GM18502 (cell line): ENCODE measurements at regions not wholly inside any gene's neighbourhood (a gene's known extent, or its start where the extent isn't known, plus 50 kb on each side); places are given as distances from the start of the nearest gene placed in this dataset.
"Not testable (repeated sequence)": the region's sequence is repeated elsewhere in the genome, so short reads cannot be mapped to it uniquely, and the experiment has no call there.

Experiments
- ATAC-seq: cut with Tn5 transposase; IDR thresholded peaks from one replicate; pipeline ENCODE4 v1.9.1; 2021; ENCODE audit warnings: mild to moderate bottlenecking; ENCODE audit not compliant: unreplicated experiment, poor library complexity

DNA sequence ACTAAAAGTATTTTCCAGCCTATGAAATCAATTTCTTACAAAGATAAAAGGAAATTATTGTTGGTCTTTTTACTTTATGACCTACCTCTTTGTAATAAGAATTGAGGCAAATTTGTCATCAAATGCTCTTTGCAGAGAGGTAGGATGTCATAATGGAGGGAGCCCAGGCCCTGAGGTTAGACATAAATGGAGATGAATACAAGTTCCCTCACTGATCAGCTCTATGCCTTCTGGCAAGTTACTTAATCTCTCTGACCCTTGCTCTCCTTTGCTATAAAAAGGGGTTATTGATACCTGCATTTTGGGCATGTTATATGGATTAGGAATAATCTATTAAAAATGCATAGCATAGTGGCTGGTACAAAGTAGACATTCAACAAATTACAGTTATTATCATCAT is 146.9 kb upstream of the KRR1 start:
- no peak for ATAC-seq

DNA sequence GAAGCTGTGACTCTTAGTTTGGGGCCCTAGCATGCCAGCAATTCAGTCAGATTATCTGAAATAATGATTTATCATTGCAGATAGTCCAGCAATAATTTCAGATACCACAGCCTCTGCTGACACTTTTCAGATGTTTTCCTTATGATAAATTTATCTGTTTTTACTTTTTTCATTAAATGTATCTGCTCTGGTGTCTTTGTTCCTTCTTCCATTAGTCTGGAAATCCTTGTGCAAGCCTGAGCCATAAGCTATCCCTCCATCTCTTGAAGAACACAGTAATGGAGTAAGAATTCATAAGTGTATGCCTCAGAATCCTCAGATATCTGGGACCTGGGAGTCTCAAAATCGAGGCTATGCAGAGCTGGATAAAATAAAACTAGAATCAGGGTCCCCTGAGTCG is 146.4 kb upstream of the KRR1 start:
- ATAC-seq: no peak

DNA sequence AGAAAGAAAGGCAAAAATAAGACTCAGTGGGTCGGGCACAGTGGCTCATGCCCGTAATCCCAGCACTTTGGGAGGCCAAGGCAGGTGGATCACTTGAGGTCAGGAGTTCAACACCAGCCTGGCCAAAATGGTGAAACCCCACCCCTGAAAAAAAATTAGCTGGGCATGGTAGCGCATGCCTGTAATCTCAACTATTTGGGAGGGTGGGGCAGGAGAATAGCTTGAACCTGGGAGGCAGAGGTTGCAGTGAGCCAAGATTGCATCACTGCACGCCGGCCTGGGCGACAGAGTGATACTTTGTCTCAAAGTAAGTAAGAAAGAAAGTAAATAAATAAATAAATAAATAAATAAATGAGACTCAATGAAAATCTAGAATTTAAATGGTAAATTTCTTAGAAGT is 145.9 kb upstream of the KRR1 start:
- not testable (repeated sequence) for ATAC-seq

DNA sequence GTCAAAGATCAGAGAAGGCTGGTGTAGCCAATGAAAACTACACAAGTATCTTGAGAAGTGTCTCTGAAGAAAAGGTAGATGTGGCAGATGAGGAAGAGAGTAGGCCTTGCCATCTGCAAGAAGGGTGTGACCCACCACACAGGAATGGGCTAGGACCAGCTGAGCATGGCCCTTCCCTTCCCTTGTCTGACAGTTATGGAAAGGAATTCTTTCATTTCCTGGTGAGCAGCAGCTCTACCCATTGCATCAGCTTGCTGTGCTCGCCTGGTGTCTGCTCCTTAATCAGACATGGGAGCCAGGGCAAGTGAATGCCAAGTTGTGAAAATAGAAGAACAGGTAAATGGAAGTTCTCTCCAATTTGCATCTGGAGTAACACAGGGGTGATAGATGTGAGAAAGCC is 145.2 kb upstream of the KRR1 start:
- ATAC-seq: no peak

DNA sequence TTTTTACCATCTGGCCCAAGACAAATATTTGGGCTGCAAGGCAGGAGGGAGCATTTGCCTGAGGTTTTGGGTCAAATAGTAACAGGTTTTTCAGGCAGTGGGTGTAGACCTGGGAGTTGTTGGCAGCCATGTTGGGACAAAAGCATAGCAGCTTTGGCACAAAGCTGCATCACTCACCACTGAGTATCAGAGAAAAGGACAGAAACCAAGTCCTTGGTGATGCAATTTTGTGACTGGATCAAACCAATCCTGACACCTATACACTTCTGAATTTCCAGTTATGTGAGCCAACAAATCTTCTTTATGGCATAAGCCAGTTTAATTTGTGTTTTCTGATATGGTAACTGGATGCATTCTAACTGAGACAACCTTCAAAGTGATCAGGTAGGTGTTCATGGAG is 144.8 kb upstream of the KRR1 start:
- no peak for ATAC-seq

DNA sequence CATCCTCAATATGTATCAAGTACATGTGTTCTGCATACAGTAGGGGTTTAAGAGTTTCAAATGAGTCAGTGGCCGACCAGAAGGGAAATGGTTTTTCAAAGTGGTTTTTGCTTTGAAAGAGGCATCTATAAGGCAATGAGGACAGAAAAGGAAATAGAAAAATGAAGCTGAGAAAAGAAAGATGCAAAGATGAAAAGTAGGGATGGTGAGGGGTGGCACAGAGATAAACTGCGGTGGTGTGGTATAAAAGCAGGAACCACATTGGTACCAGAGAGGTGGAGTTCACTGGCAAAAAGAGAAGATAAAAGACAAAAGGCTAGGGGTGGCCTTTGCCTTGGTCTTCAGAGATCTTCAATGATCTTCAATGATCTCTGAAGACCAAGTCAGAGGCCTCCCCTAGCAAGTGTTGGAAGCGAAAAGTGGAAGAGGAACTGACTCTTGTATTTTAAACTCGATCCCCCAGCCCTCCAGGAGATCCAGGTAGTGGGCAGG is 144.0 kb upstream of the KRR1 start:
- ATAC-seq: peak; percentile 83

DNA sequence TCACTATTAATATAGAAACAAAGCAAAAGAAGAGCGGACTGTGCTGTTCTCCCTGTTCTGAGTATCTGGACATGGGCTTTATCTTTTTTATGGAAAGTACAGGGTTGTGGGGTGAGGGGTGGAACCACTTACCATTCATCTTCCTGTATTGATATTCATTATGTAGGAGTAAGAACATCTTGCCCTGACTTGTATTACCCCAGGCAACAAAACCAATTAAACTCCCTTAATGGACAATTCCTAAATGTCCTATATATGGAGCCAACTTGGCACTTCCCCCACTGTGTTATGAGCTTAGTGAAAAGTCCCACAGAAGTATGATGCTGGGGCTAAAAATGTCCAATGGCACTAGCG is 139.9 kb upstream of the KRR1 start:
- ATAC-seq: no peak

DNA sequence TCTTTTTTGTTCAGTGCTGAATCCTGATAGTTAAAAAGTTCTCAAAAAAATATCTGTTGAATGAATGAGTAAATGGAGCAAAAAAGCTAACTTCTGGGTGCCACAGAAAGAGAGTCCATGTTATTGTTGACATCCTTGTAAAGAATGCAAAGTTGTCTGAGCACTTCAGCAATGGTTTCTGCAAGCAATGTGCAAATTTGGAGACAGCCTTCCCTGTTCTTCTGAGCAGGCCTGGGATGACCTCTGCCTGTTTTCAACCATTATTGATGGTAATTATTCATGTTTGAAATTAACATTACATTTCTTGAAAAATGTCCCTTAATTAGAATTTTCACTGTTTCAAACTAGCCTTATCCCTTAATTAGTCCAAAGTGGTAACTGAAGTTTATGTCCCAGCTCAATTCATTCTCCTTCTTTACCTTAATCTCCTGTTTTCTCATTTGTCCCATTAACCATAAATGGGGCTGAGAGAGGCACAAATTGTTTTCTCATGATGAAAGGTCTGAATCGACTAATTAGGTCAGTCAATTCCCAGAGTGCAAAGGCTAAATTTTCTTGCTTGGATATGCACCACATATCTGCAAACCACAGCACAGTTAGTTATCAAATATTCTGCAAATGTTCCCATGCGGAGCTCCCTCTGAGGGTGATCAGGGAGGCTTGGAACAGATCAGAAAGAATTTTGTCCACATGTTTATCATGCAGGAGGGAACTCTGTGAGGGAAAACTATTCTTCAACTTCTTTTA is 139.4 kb upstream of the KRR1 start:
- ATAC-seq: no peak

DNA sequence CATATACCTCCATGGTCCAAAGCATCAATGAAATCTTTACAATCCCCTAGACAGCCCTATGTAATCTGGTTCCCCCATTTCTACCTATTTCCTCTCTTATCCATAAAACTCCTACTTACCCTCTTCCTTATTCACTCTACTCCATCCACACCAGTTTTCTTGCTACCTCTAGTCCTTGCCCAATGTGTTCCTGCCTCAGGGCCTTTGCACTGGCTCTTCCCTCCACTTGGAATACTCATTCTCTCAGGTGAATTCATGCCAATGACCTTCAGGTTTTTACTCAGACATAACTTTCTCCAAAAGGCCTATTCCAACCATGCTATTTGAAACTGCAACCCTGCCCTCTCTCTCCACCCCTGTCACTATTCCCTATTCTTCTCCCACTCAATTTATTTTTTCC is 138.7 kb upstream of the KRR1 start:
- no peak for ATAC-seq

DNA sequence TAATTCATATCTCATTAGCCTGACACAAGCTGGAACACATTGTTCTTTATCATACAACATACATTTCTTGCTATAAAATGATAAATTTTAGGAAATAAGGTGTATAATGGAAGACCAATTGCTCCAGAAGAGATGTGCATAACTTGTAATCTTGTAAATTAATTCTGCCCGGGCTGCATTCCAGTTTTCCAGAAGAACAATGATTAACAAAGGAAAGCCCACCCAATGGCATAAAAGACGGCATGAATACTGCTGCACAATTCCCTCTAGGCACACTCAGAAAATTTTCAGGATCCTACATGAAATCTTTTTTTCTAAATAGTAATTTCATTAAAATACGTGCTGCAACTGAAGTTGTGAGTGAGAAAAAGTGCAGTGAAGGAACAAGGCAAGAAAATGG is 137.4 kb upstream of the KRR1 start:
- no peak for ATAC-seq

DNA sequence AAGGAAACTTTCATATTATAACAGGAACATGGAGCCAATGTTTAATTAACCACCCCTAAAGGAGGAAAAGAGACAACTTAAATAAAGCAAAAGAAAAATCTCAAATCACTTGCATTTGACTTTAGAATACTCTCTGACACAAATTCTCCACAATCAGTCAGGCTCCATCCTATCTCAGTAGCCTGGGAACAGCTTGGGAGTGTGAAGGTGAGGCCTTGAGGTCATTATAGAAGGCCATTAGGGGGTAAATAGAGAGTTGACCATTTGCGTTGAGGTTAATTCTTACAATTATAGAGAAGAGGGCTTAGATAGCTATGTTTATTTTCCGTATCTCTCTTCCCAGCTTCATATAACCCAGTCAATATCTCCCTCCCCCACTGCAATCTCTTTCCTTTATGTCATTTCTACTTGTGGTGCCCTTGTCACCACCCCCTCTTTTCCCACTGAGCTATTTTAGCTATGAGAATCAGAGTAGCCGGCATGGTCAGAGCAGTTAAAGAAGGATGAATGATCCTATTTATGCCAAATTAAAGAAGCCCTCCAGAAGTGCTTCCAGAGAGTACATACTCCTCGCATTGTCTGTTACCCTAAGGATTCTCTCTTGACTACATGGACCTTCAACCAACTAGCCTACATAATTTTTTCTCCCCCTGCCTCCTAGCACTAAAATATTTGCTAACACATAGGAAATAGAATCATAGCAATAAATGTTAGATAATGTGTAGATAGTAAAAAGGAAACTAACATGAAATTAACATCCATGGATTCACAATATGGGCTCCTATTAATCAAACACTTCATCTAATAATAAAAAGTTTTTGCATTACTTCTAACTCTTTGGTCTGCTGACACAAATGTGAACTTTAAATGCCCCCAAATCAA is 135.2 kb upstream of the KRR1 start:
- ATAC-seq: no peak

DNA sequence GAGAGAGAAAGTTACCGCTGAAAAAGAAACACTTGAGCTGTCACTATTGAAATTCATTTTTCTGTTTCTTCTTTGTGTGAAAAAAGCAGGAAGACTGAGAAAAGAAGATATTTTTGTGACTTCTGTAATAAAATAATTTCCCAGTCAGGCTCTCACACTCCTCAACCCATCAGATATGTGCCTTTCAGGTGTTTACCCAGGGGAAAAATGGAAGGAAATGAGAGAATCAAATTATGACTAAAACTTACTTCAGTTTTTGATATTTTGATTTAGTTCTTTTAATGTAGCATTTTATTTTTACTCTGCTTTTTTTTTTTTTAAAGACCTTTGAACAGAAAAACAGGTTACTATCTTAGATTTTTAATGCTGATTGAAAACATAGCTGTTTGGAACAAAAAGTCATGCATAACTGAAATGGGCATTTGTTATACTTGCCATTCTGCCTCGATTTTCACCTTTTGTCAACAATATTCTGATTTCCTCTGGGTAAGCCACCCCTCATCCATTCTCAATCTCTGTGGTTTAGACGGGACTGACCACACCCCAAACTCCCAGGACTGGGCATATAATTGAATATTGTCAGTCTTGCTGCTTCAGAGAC is 133.2 kb upstream of the KRR1 start:
- no peak for ATAC-seq

DNA sequence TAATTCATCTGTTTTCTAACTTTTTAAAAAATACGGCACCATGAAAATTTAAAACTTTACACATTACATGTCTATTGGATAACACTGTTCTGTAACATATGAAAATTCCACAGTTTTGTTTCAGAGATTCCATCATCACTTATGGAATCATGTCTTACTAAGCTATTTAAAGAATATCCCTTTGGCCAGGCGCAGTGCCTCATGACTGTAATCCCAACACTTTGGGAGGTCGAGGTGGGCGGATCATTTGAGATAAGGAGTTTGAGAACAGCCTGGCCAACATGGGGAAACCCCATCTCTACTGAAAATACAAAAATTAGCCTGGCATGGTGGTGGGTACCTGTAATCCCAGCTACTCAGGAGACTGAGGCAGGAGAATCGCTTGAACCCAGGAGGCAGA is 131.7 kb upstream of the KRR1 start:
- not testable (repeated sequence) for ATAC-seq

DNA sequence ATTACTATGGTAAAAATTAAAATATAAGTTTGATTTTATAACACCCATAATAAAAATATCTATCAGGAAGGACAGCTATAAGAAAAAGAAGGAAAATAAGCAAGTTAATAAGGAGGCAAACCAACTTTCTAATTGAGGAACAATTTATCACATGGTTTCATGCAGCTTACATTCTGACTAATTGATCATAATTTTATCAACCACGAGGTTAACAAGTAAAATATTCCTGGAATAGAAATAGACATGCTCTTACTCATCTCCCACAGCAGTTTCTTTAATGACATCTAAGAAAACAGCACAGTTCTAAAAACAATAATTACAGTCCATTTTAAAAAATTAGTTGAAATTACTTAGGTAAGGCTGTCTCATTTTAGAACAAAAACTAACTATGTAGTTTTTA is 130.8 kb upstream of the KRR1 start:
- ATAC-seq: no peak

DNA sequence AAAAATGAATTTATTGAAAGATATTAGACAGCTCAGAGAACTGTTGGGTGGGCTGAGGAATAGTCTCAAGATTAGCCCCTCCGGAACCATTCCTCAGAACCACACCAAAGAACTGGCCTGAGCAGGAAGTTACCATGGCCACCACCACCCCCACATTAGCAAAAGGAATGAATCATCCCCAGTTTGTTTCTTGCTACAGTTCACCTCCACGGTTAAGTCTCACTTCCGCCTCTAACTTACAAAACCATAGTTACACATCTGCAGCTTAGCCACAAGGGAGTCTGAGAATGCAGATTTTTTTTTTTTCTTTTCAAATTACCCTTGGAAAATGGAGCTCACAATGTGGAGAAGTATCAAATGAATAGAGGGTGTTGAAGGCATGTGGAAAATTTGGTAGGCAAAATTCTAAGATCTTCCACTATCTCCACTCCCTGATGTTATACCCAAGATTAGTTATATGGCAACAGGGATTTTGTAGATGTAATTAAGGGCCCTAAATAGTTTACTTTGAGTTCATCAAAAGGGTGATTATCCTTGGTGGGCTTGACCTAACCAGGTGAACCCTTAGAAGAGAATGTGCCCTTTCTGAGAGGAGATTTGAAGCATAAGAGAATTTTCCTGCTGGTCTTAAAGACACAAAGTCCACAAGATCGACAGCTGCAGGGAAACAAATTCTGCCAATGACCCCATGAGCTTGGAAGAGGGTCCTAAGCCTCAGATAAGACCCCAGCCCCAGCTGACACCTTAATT is 129.8 kb upstream of the KRR1 start:
- peak; percentile 99 for ATAC-seq

DNA sequence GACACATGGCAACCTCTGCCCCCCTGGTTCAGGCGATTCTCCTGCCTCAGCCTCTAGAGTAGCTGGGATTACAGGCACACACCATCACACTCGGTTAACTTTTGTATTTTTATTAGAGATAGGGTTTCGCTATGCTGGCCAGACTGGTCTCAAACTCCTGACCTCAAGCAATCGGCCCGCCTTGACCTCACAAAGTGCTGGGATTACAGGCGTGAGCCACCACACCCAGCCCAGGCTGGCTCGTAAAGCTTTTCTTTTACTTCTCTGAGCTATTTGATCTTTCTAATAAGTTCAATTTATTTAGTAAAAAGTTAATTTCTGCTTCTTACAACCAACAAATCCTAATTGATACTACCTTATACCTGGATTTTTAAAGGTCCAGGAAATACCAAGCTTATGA is 127.4 kb upstream of the KRR1 start:
- ATAC-seq: no peak

DNA sequence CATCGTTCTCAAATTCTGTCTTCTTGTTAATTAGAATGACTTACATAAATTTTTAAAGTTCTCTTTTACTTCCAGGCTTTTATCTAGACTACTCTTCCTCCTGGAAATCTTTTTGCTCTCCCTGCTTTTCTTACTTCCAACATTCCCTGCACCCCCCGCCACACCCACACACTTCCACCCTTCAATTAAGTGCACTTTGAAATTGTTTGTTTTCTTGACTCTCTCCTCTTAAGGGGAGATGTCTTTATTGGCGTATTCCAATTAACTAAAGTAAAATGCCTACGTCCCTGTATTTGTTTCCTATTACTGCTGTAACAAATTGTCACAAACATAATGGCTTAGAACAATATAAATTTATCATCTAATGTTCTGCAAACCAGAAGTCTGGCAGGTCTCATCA is 125.2 kb upstream of the KRR1 start:
- ATAC-seq: no peak

DNA sequence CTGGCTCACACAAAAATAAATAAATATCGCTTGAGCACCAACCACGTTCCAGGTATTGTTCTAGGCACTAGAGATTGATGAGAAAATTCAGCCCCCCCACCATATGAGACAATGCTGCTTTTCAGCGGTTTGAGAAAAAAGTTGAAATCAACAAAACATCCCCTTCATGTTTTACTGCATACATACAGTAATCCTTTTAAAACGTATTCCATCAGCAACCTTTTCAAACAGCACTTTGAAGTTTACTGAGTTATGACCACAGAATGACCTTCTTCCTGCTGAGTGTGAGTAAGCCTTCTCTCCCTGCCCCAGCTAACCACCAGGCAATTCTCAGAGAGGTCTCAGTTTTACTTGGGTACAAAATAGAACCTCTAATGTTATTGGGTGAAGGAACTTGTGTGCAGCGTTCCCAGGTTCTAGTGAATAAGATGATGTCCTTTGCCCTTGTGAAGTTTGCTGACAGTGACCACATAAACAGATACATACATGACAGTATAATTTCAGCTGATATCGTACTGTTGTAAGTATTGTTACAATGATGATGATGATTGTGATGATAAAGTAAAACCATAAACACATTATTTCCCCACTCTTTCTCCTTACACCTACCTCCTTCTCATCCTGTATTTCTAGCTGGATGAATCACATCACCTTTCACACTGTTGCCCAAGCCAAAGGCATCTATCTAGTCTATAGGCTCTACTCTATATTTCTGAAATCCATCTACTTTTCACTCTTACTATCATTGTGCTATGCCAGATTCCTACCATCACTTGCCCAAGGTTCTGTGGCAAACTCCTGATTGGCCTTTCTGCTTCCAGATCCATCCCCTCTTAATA is 124.4 kb upstream of the KRR1 start:
- no peak for ATAC-seq

DNA sequence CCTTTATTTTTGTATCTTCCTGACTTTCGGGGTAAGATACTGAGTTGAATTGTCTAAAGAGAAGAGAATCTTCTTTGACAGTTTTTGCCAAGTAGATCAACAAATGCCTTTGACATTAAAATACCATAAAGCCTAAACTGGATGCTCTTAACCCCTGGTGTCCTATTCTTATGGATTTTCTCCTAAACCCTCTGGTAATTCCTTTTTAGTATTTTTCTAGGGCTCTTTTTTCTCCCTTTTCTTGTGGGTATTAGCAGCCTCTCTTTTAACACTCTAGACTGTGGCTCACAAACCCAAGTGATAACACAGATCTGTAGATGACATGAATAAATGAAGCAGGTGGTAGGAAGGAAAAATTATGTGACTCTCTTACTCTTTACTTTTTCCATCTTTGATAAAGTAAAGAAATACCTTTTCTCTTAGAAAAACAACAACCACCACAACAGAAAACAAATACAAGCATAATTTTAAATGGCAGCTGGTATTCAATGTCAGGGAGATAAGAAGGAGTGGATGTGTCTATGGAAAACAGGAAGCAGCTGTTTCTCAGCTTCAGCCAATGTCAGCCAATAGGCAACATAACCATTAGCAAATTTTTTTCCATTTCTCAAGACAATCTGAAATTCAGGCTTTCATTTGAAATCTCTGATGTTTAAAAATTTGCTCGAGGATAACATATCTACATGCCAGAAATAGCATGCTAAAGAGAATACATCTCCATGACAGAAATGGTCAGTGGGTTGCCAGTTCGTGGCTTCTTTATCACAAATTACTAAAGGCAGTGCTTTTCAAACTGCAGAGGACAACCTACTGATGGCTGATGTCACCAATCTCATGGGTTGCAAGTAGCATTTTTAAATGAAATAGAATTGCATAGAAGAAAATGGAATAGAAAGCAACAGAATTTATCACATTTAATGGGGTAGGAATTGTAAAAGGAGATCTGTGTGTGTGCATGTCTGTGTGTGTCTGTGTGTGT is 123.1 kb upstream of the KRR1 start:
- ATAC-seq: no peak
